B cell (primary cell): ENCODE measurements at regions not wholly inside any gene's neighbourhood (a gene's known extent, or its start where the extent isn't known, plus 50 kb on each side); places are given as distances from the start of the nearest gene placed in this dataset.

Experiments used
- ATAC-seq: fragments of 200-7000 bp; cut with Tn5 transposase; one replicate; pipeline ENCODE4 v1.10.0; 2021; ENCODE audit warnings: low read depth, mild to moderate bottlenecking, moderate number of reproducible peaks, moderate library complexity
- CTCF ChIA-PET: fragments of 350-600 bp; sonication (Branson Sonifier 250); formaldehyde crosslinking; loops from one replicate; lab custom pipeline; 2021; ENCODE audit warnings: antibody characterized with exemption, inconsistent platforms; lab: Charles Lee
- POLR2A ChIA-PET: fragments of 350-600 bp; sonication (Branson Sonifier 250); formaldehyde crosslinking; loops from one replicate; lab custom pipeline; 2021; ENCODE audit warnings: antibody characterized with exemption; lab: Charles Lee
- DNase-seq: peaks from one replicate; pipeline ENCODE4 v3.0.0; 2013
- H2AFZ ChIP-seq: 2 replicates; pipeline ENCODE4 v1.6.1; 2012; ENCODE audit warnings: mild to moderate bottlenecking, low read depth, low read length; ENCODE audit not compliant: insufficient read depth, poor library complexity, severe bottlenecking
- H3K27ac ChIP-seq, 2 donors: 1 replicate in 1 of 2; 2 replicates in 1 of 2; pipeline ENCODE4 v1.5.1; 2012 to 2013; ENCODE audit warnings: low read length in 2 of 2, mild to moderate bottlenecking in 2 of 2, moderate library complexity in 1 of 2
- H3K27me3 ChIP-seq, 4 experiments: fragments of 200-600 bp in 1 of 4; sonication (generic) in 1 of 4; replicated peaks in 1 of 4; 1 replicate in 2 of 4; 2 replicates in 2 of 4; pipeline versions ENCODE4 v1.6.1 to v1.7.0; 2013 to 2016; ENCODE audit warnings: low read length in 3 of 4, mild to moderate bottlenecking in 2 of 4, mixed read lengths in 1 of 4, moderate library complexity in 1 of 4; ENCODE audit not compliant: insufficient read depth in 4 of 4, control insufficient read depth in 3 of 4; ENCODE audit errors: control extremely low read depth in 1 of 4
- H3K36me3 ChIP-seq, 2 experiments: replicated peaks in 1 of 2; 1 replicate in 1 of 2; 2 replicates in 1 of 2; pipeline versions ENCODE4 v1.6.1 to v1.7.1; 2013; ENCODE audit warnings: low read length in 1 of 2; ENCODE audit not compliant: insufficient read depth in 2 of 2, control insufficient read depth in 1 of 2; ENCODE audit errors: control extremely low read depth in 1 of 2, extremely low read depth in 1 of 2
- H3K4me1 ChIP-seq, 2 donors: fragments of 200-600 bp in 1 of 2; sonication (generic) in 1 of 2; 1 replicate in 1 of 2; 2 replicates in 1 of 2; pipeline versions ENCODE4 v1.5.1 to v1.6.1; 2013 to 2017; ENCODE audit warnings: low read length in 2 of 2; ENCODE audit not compliant: control insufficient read depth in 2 of 2, insufficient read depth in 2 of 2
- H3K4me2 ChIP-seq: replicated peaks from 2 replicates; pipeline ENCODE3; 2012; ENCODE audit warnings: mild to moderate bottlenecking, low read depth, low read length; ENCODE audit not compliant: poor library complexity, severe bottlenecking
- H3K4me3 ChIP-seq, 5 experiments: fragments of 200-600 bp in 1 of 5; sonication (generic) in 1 of 5; 1 replicate in 3 of 5; 2 replicates in 2 of 5; pipeline versions ENCODE4 v1.5.1 to v1.7.0; 2011 to 2016; ENCODE audit warnings: low read length in 4 of 5, mild to moderate bottlenecking in 4 of 5, low read depth in 2 of 5, control low read depth in 1 of 5, moderate library complexity in 1 of 5; ENCODE audit not compliant: insufficient read depth in 1 of 5; ENCODE audit errors: control extremely low read depth in 1 of 5, extremely low read depth in 1 of 5
- H3K79me2 ChIP-seq: fragments of 200-600 bp; sonication (generic); one replicate; pipeline ENCODE4 v1.6.0; 2016; ENCODE audit warnings: low read length; ENCODE audit not compliant: control insufficient read depth, insufficient read depth
- H3K9ac ChIP-seq: fragments of 200-600 bp; sonication (generic); 2 replicates; pipeline ENCODE4 v1.6.1; 2017; ENCODE audit warnings: mild to moderate bottlenecking, low read length, moderate library complexity
- H3K9me3 ChIP-seq, 3 donors: one replicate each; pipeline versions ENCODE4 v1.6.1 to v1.7.1; 2013; ENCODE audit warnings: low read length in 2 of 3; ENCODE audit not compliant: control insufficient read depth in 2 of 3, insufficient read depth in 1 of 3; ENCODE audit errors: control extremely low read depth in 1 of 3
- H4K20me1 ChIP-seq: 2 replicates; pipeline ENCODE4 v1.6.0; 2012; ENCODE audit warnings: mild to moderate bottlenecking, low read length; ENCODE audit not compliant: insufficient read depth, control insufficient read depth, poor library complexity, severe bottlenecking
- H3K27ac Mint-ChIP-seq: one replicate; pipeline ENCODE4 v1.8.0; 2021; ENCODE audit warnings: mixed read lengths
- H3K27me3 Mint-ChIP-seq: one replicate; pipeline ENCODE4 v1.8.0; 2021; ENCODE audit warnings: mixed read lengths
- H3K4me1 Mint-ChIP-seq: one replicate; pipeline ENCODE4 v1.8.0; 2021; ENCODE audit warnings: mixed read lengths
- H3K4me3 Mint-ChIP-seq: one replicate; pipeline ENCODE4 v1.8.0; 2021; ENCODE audit warnings: mixed read lengths
- H3K9me3 Mint-ChIP-seq: one replicate; pipeline ENCODE4 v1.8.0; 2022; ENCODE audit warnings: mixed read lengths; ENCODE audit not compliant: insufficient read depth
- EZH2 ChIP-seq: IDR thresholded peaks from 2 replicates; pipeline ENCODE4 v1.6.1; 2012; ENCODE audit warnings: borderline replicate concordance, low read depth, mild to moderate bottlenecking, moderate library complexity, low read length; ENCODE audit not compliant: insufficient read depth, poor library complexity, severe bottlenecking
- WGBS: methylation state at CpG from one replicate; pipeline ENCODE4 v1.1.5; 2013; ENCODE audit warnings: missing lambda C conversion rate; ENCODE audit not compliant: insufficient coverage; 5-methylcytosine and 5-hydroxymethylcytosine counted together
- intact Hi-C: fragments of 100-400 bp; cut with micrococcal nuclease; formaldehyde crosslinking; loops from one replicate; pipeline ENCODE4 v1.10.0; 2022
- TF ChIP-seq, protein P1 (sequence below): fragments of 200-600 bp; IDR thresholded peaks from one replicate; pipeline ENCODE4 v1.8.0; 2022; ENCODE audit warnings: antibody characterized with exemption, mild to moderate bottlenecking

GRCh38 chr4:80135702-80136058, 61.6 kb upstream of the PRDM8 start:
- ATAC-seq: no peak
- H3K27ac Mint-ChIP-seq: no peak overlapping the region

DNA sequence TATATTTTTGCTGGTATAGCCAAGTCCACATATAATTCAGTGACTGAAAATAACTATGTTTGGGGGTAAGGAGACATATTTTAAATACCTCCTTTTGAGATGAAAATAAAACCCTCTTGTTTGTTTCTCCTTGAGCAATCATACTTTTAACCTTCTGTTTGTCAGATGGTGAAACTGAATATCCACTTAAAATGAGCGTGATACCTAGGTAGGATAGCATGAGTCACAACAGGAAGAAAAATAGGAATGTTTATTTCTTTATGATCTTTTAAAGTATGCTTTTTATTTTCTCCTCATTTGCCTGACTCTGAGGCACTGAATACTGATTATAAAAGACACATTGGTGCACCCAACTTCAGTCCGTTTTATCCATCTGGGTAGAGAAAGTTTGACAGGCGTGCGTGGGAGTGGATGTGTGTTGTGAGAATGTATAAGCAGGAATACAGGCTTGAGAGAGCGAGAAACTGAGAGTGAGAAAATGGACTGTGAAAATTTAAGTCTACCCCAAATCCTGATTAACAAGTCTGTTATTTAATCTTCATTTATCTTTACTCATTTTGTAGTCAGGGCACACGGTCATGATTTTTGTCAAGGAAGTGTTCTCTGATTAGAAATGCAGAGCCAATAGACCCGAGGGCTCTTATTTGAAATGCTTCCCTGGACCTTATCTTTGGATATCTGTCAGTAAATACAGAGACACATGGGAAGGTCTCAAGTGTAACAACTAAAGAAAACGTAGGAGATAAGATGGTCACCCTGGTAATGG, 62.1 kb upstream of the ANTXR2 start:
- POLR2A ChIA-PET: no interaction called here
- DNase-seq: no peak
- ATAC-seq: no peak
- 100% methylated on average over 2 of the region's 8 CpGs for WGBS
- H3K27me3 Mint-ChIP-seq: peaks cover 7% of the 10 kb centered on the region
- Histone ChIP-seq H3K27ac (no peak overlapping the region), H3K9ac (no peak overlapping the region), H3K27me3 (no peaks in the 10 kb centered on the region), H2AFZ (no peak overlapping the region), H3K4me3 (no peak overlapping the region), H3K79me2 (no peaks in the 10 kb centered on the region), H4K20me1 (no peaks in the 10 kb centered on the region), H3K9me3 (no peaks in the 10 kb centered on the region), H3K4me2 (no peak overlapping the region), H3K36me3 (no peaks in the 10 kb centered on the region), H3K4me1 (peaks cover 8 to 13% of the 10 kb centered on the region in 2 donors)
- intact Hi-C loops: no loop called here
- no peak overlapping the region for H3K27ac Mint-ChIP-seq
- H3K4me3 Mint-ChIP-seq: no peak overlapping the region
- CTCF ChIA-PET: no interaction called here
- H3K4me1 Mint-ChIP-seq: peaks cover 17% of the 10 kb centered on the region
- TF ChIP-seq, protein P1, sequence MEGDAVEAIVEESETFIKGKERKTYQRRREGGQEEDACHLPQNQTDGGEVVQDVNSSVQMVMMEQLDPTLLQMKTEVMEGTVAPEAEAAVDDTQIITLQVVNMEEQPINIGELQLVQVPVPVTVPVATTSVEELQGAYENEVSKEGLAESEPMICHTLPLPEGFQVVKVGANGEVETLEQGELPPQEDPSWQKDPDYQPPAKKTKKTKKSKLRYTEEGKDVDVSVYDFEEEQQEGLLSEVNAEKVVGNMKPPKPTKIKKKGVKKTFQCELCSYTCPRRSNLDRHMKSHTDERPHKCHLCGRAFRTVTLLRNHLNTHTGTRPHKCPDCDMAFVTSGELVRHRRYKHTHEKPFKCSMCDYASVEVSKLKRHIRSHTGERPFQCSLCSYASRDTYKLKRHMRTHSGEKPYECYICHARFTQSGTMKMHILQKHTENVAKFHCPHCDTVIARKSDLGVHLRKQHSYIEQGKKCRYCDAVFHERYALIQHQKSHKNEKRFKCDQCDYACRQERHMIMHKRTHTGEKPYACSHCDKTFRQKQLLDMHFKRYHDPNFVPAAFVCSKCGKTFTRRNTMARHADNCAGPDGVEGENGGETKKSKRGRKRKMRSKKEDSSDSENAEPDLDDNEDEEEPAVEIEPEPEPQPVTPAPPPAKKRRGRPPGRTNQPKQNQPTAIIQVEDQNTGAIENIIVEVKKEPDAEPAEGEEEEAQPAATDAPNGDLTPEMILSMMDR: no peak
- TF ChIP-seq EZH2: no peak
- H3K9me3 Mint-ChIP-seq: no peaks in the 10 kb centered on the region

More at GRCh38 chr4:80135702-80136058, 61.6 kb upstream of the PRDM8 start:
- no peaks in the 10 kb centered on the region for H3K9me3 Mint-ChIP-seq
- Histone ChIP-seq H3K36me3 (no peaks in the 10 kb centered on the region), H3K9ac (no peak overlapping the region), H3K79me2 (no peaks in the 10 kb centered on the region), H3K9me3 (no peaks in the 10 kb centered on the region), H3K4me3 (no peak overlapping the region), H4K20me1 (no peaks in the 10 kb centered on the region), H3K27ac (no peak overlapping the region), H3K4me2 (no peak overlapping the region), H2AFZ (no peak overlapping the region), H3K4me1 (peaks cover 8 to 17% of the 10 kb centered on the region in 2 donors), H3K27me3 (no peaks in the 10 kb centered on the region)
- no peak overlapping the region for H3K4me3 Mint-ChIP-seq
- DNase-seq: no peak
- no peak for TF ChIP-seq EZH2
- TF ChIP-seq, protein P1: no peak
- intact Hi-C loops: no loop called here
- H3K27me3 Mint-ChIP-seq: peaks cover 7% of the 10 kb centered on the region
- ChIA-PET CTCF (no interaction called here), POLR2A (no interaction called here)
- peaks cover 21% of the 10 kb centered on the region for H3K4me1 Mint-ChIP-seq
